GM10266 (cell line): ENCODE measurements at regions not wholly inside any gene's neighbourhood (a gene's known extent, or its start where the extent isn't known, plus 50 kb on each side); places are given as distances from the start of the nearest gene placed in this dataset.
"Not testable (repeated sequence)": the region's sequence is repeated elsewhere in the genome, so short reads cannot be mapped to it uniquely, and the experiment has no call there.

ENCODE experiments used
- DNase-seq: peaks from one replicate; pipeline ENCODE4 v3.0.0; 2012; ENCODE audit errors: extremely low spot score
- TF ChIP-seq, protein P1 (sequence below): IDR thresholded peaks from 2 replicates; pipeline ENCODE4 v1.5.1; 2012; ENCODE audit warnings: mild to moderate bottlenecking, low read depth; ENCODE audit not compliant: control insufficient read depth, insufficient read depth; ENCODE audit errors: missing control alignments

DNA sequence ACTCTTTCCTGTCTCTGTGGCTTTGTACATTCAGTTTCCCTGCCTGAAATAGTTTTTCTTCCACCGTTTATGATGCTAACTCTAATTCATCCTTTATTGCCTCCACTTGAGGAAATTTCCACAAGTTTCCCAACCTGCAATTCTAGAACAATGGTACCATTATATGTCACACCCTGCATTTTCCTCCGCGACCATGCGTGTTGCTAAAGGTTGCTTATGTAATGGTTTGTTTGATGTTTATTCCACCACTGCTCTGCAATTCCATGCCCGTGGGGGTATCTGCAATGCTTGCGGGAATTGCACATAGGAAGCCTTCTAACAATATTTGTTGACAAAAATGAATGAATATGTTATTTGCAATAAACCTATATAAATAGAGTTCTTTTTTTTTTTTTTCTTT, 69.5 kb upstream of the ST8SIA6 start:
- no peak for DNase-seq

DNA sequence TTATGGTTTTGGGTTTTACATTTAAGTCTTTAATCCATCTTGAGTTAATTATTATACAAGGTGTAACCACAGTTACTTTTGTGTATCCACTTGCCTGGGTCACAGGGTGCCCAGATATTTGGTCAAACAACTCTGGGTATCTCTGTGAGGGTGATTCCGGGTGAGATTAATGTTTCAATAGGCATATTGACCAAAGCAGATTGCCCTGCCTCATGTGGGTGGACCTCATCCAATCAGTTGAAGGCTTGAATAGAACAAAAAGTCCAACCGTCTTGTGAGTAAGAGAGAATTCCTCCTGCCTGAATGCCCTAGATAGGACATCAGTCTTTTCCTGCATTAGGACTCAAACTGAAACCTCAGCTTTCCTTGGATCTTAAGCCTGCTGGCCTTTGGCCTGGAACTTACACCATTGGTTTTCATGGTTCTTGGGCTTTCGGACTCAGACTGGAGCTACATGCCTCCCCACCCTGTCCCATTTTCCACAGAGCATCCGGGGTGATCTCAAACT, 68.9 kb upstream of the ST8SIA6 start:
- TF ChIP-seq, protein P1, sequence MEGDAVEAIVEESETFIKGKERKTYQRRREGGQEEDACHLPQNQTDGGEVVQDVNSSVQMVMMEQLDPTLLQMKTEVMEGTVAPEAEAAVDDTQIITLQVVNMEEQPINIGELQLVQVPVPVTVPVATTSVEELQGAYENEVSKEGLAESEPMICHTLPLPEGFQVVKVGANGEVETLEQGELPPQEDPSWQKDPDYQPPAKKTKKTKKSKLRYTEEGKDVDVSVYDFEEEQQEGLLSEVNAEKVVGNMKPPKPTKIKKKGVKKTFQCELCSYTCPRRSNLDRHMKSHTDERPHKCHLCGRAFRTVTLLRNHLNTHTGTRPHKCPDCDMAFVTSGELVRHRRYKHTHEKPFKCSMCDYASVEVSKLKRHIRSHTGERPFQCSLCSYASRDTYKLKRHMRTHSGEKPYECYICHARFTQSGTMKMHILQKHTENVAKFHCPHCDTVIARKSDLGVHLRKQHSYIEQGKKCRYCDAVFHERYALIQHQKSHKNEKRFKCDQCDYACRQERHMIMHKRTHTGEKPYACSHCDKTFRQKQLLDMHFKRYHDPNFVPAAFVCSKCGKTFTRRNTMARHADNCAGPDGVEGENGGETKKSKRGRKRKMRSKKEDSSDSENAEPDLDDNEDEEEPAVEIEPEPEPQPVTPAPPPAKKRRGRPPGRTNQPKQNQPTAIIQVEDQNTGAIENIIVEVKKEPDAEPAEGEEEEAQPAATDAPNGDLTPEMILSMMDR = no peak
- no peak for DNase-seq

More for the DNA sequence above, 69.5 kb upstream of the ST8SIA6 start:
- TF ChIP-seq, protein P1 = no peak

DNA sequence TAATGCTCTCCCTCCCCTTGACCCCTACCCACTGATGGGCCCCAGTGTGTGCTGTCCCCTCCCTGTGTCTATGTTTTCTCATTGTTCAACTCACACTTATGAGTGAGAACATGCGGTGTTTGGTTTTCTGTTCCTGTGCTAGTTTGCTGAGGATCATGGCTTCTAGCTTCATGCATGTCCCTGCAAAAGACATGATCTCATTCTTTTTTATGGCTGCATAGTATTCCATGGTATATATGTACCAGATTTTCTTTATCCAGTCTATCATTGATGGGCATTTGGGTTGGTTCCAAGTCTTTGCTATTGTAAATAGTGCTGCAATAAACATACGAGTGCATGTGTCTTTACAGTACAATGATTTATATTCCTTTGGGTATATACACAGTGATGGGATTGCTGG, 67.9 kb upstream of the ST8SIA6 start:
- not testable (repeated sequence) for DNase-seq

DNA sequence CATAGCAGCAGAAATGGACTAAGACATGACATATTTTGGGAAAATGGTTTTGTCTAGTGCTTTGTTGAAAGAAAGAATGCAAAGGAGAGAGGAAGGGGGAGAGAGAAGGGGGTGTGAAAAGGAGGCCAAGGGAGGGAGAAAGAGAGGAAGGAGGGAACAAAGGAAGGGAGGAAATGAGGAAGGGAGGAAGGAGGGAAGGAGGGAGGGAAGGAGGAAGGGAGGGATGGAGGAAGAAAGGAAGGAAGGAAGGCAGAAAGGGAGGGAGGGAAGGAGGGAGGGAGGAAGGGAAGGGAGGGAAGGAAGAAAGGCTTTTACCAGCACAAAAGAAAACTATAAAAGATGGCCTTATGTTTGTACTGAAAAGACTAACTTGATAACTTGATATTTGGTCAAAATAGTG, 65.1 kb upstream of the ST8SIA6 start:
- no peak for DNase-seq
- TF ChIP-seq, protein P1 = no peak

DNA sequence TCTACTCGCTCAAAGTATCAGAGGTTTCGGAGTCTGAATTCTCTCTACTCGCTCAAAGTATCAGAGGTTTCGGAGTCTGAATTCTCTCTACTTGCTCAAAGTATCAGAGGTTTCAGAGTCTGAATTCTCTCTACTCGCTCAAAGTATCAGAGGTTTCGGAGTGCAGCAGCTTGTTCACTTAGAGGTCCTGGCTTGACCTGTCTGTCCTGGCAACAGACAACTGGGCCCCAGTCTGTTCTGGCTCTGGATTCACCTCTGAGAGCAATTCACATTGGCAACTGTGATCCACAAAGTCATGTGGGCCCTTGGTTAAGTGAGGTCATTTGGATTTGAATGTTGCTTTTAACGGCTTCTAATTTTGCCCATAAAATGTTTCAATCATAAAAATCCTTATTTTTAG, 63.9 kb upstream of the ST8SIA6 start:
- no peak for DNase-seq

DNA sequence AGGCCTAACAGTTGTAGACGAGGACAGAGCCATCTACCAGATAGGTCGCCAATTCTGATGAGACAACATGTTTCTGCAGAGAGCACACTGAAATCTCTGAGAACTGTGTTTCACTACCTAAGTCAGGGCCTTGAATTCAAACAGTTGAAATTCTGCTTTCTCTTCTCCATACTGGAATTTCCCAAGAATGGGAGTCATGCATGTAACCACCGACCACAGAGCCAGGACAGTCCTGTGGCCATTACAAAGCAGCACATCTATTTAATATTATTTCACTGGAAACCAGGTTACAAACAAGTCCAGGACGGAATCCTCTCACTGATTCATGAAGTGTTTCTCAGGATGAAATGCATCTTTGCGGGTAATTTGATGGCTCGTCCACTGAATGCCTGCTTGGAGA, 62.0 kb upstream of the ST8SIA6 start:
- DNase-seq = no peak
- TF ChIP-seq, protein P1 = no peak

More for the DNA sequence above, 63.9 kb upstream of the ST8SIA6 start:
- TF ChIP-seq, protein P1 = no peak

DNA sequence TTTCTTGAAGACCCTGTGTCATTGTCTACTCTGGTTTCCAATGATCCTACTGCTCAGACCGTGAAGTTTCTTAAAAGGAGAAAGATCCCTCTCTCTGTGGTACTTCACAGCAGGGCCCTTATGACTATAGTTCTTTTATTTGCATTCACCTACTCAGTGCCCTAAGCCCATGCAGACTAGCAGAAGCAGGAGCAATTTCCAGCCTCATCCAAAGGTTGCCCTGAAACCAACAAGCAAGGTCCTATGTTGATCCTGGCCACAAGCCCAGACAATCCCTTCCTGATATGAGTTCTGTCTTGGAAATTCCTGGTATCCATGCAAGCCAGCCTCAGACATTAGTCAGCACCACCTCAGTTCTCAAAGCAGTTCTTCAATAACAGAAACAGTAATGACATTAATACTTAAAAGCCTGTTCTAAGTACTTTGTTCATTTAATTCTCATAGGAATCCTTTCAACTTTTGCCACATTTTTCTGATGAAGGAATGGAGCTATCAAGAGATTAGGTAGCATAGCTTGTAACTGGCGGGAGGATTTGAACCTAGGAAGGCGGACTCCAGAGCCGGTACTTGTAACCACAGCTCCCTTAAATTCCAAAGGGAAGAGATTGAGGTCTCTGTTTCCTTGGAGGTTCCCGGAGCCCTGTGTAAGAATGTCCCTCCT, 58.1 kb upstream of the ST8SIA6 start:
- TF ChIP-seq, protein P1 = no peak
- no peak for DNase-seq
